Mesendoderm (in vitro differentiated cells): ENCODE measurements at regions not wholly inside any gene's neighbourhood (a gene's known extent, or its start where the extent isn't known, plus 50 kb on each side); places are given as distances from the start of the nearest gene placed in this dataset.

Experiments
- DNase-seq: peaks from one replicate; pipeline ENCODE4 v3.0.0; 2013
- H2AK5ac ChIP-seq: 2 replicates; pipeline ENCODE4 v1.6.1; 2013; ENCODE audit warnings: low read length, inconsistent platforms
- H2BK120ac ChIP-seq: 2 replicates; pipeline ENCODE4 v1.6.1; 2013; ENCODE audit warnings: low read depth, mild to moderate bottlenecking, low read length, moderate library complexity, mixed read lengths
- H2BK15ac ChIP-seq: replicated peaks from 2 replicates; pipeline ENCODE4 v1.6.1; 2013; ENCODE audit warnings: low read depth, mild to moderate bottlenecking, moderate library complexity
- H2BK5ac ChIP-seq: 2 replicates; pipeline ENCODE4 v1.6.1; 2013; ENCODE audit warnings: low read length, inconsistent platforms
- H3K18ac ChIP-seq: 2 replicates; pipeline ENCODE4 v1.6.1; 2013; ENCODE audit warnings: mild to moderate bottlenecking, low read length, mixed read lengths
- H3K23ac ChIP-seq: one replicate; pipeline ENCODE4 v1.6.1; 2013; ENCODE audit warnings: low read length
- H3K27ac ChIP-seq: 2 replicates; pipeline ENCODE4 v1.5.1; 2013; ENCODE audit warnings: low read depth, mild to moderate bottlenecking, inconsistent platforms, low read length, moderate library complexity
- H3K27me3 ChIP-seq: 2 replicates; pipeline ENCODE4 v1.6.1; 2013; ENCODE audit warnings: low read length, control low read depth, mild to moderate bottlenecking, inconsistent platforms; ENCODE audit not compliant: insufficient read depth, poor library complexity
- H3K36me3 ChIP-seq: 2 replicates; pipeline ENCODE4 v1.6.1; 2013; ENCODE audit warnings: low read length, inconsistent platforms; ENCODE audit not compliant: control insufficient read depth, insufficient read depth
- H3K4ac ChIP-seq: one replicate; pipeline ENCODE4 v1.6.1; 2013; ENCODE audit warnings: low read depth, mild to moderate bottlenecking, low read length, moderate library complexity
- H3K4me1 ChIP-seq: 2 replicates; pipeline ENCODE4 v1.6.1; 2013; ENCODE audit warnings: low read depth, low read length, inconsistent platforms; ENCODE audit not compliant: control insufficient read depth
- H3K4me2 ChIP-seq: 2 replicates; pipeline ENCODE4 v1.6.1; 2013; ENCODE audit warnings: low read length
- H3K4me3 ChIP-seq: 2 replicates; pipeline ENCODE4 v1.5.1; 2013; ENCODE audit warnings: mild to moderate bottlenecking, low read length
- H3K56ac ChIP-seq: one replicate; pipeline ENCODE4 v1.6.1; 2013; ENCODE audit warnings: low read length
- H3K79me1 ChIP-seq: 2 replicates; pipeline ENCODE4 v1.6.1; 2013; ENCODE audit warnings: low read length, inconsistent platforms
- H3K79me2 ChIP-seq: 2 replicates; pipeline ENCODE4 v1.6.1; 2013; ENCODE audit warnings: mild to moderate bottlenecking, low read length; ENCODE audit not compliant: control insufficient read depth, insufficient read depth
- H3K9ac ChIP-seq: 2 replicates; pipeline ENCODE4 v1.6.1; 2013; ENCODE audit warnings: low read length, inconsistent platforms
- H4K5ac ChIP-seq: one replicate; pipeline ENCODE4 v1.6.1; 2013; ENCODE audit warnings: low read length
- H4K8ac ChIP-seq: one replicate; pipeline ENCODE4 v1.6.1; 2013; ENCODE audit warnings: low read depth, mild to moderate bottlenecking, control low read depth, low read length, moderate library complexity
- WGBS: extraction: QIAGEN DNeasy Blood & Tissue Kit; methylation state at CpG from one replicate; pipeline ENCODE4 v1.1.7; 2013; ENCODE audit warnings: low lambda C conversion rate, missing lambda C conversion rate; ENCODE audit not compliant: insufficient coverage; ENCODE audit errors: extremely low coverage; 5-methylcytosine and 5-hydroxymethylcytosine counted together

DNA sequence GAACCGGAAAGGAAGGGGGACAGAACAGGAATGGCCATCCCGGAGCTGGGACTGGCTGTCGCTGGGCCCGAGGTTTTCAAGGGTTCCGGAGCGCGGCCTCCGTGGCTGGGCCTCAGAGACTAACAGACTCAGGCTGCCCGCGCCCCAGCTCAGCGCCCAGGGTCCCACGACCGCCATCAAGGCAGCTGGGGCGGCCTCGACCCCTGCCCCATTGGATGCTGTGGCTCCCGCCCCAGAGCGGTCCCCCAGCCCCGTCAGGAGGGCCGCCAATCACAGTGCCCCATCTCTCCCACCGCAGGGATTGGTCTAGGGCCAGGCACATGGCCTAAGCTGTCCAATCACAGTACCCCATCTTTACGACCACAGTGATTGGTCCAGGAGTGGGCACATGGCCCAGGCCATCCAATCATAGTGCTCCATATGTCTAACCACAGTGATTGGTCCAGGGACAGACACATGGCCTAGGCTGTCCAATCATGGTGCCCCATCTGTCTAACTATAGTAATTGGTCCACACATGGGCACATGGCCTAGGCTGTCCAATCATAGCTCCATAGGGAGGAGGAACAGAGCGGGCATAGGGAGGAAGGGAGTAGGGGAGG, 105.3 kb upstream of the NKX1-1 start:
- Histone ChIP-seq H3K4me3 (no peak overlapping the region), H4K5ac (no peak overlapping the region), H3K4me1 (no peaks in the 10 kb centered on the region), H2BK5ac (no peak overlapping the region), H3K27ac (no peak overlapping the region), H2BK15ac (no peak overlapping the region), H3K4ac (no peak overlapping the region), H3K18ac (no peak overlapping the region), H3K9ac (no peak overlapping the region), H4K8ac (no peak overlapping the region), H2BK120ac (no peak overlapping the region), H3K79me2 (no peaks in the 10 kb centered on the region), H3K23ac (no peak overlapping the region), H3K79me1 (no peaks in the 10 kb centered on the region), H3K27me3 (no peaks in the 10 kb centered on the region), H2AK5ac (no peak overlapping the region), H3K56ac (no peak overlapping the region), H3K36me3 (no peaks in the 10 kb centered on the region), H3K4me2 (no peak overlapping the region)
- peak; percentile 79 for DNase-seq
- WGBS: no CpG with 5 or more reads among the region's 22 CpGs

DNA sequence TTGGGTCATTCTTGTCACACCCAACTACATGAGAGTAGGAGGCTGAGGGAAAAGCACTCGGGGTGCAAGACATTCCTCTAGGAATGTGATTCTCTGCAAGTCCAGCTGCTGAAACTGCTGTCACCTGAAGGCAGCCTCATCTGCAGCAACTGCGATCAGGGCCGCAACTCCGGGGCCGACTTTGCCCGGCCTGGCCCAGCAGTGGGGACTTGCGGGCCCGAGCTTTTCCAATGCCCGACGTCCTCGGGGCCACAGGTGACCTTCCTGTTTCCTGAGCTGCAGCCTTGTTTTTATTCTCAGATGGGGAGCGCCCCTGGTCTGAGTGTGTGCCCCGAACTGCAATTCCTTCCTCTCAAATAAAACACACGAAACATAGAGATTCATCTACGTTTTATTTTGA, 104.7 kb upstream of the NKX1-1 start:
- WGBS: no CpG with 5 or more reads among the region's 15 CpGs
- Histone ChIP-seq H3K23ac (no peak overlapping the region), H2BK15ac (no peak overlapping the region), H3K4me2 (no peak overlapping the region), H2AK5ac (no peak overlapping the region), H3K4ac (no peak overlapping the region), H2BK5ac (no peak overlapping the region), H3K79me2 (no peaks in the 10 kb centered on the region), H3K9ac (no peak overlapping the region), H3K36me3 (no peaks in the 10 kb centered on the region), H4K8ac (no peak overlapping the region), H3K27ac (no peak overlapping the region), H3K18ac (no peak overlapping the region), H3K56ac (no peak overlapping the region), H3K79me1 (no peaks in the 10 kb centered on the region), H3K4me3 (no peak overlapping the region), H3K4me1 (no peaks in the 10 kb centered on the region), H3K27me3 (no peaks in the 10 kb centered on the region), H4K5ac (no peak overlapping the region), H2BK120ac (no peak overlapping the region)
- DNase-seq: no peak

DNA sequence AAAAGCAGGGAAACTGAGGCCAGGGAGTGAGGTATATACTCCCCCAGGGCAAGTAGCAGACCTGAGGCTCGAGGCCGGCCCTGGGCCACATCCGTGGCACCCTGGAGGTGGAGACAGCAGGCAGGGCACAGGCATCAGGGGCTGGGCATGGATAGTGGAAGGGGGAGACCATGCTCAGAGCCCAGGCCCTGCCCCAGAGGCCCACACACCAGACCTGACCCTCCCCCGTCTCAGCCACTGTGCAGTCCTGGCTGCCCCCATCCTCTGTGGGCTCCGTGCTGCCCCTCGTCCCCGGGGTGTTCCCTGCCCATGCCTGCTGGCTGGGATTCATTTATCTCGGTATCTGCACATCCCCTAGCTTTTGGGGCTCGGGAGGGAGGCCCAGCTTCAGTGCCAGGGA, 103.1 kb upstream of the NKX1-1 start:
- H2BK120ac ChIP-seq: no peak overlapping the region
- H3K4ac ChIP-seq: no peak overlapping the region
- no peaks in the 10 kb centered on the region for H3K27me3 ChIP-seq
- no peaks in the 10 kb centered on the region for H3K4me1 ChIP-seq
- no peaks in the 10 kb centered on the region for H3K79me2 ChIP-seq
- no peak overlapping the region for H3K27ac ChIP-seq
- H3K9ac ChIP-seq: no peak overlapping the region
- H3K4me2 ChIP-seq: no peak overlapping the region
- no peak overlapping the region for H2AK5ac ChIP-seq
- H3K36me3 ChIP-seq: no peaks in the 10 kb centered on the region
- no peak overlapping the region for H4K8ac ChIP-seq
- H2BK5ac ChIP-seq: no peak overlapping the region
- no peak overlapping the region for H3K4me3 ChIP-seq
- H3K23ac ChIP-seq: no peak overlapping the region
- no peak overlapping the region for H3K18ac ChIP-seq
- DNase-seq: no peak
- no peak overlapping the region for H2BK15ac ChIP-seq
- no peak overlapping the region for H4K5ac ChIP-seq
- no peaks in the 10 kb centered on the region for H3K79me1 ChIP-seq
- no CpG with 5 or more reads among the region's 9 CpGs for WGBS
- H3K56ac ChIP-seq: no peak overlapping the region

GRCh38 chr4:1508161-1509160, 102.2 kb upstream of the NKX1-1 start:
- no peak overlapping the region for H2BK120ac ChIP-seq
- no peak overlapping the region for H3K56ac ChIP-seq
- H3K79me1 ChIP-seq: no peaks in the 10 kb centered on the region
- no peaks in the 10 kb centered on the region for H3K4me1 ChIP-seq
- no peaks in the 10 kb centered on the region for H3K27me3 ChIP-seq
- H3K36me3 ChIP-seq: no peaks in the 10 kb centered on the region
- WGBS: no CpG with 5 or more reads among the region's 26 CpGs
- H2BK15ac ChIP-seq: no peak overlapping the region
- H3K4ac ChIP-seq: no peak overlapping the region
- no peak overlapping the region for H3K9ac ChIP-seq
- no peak for DNase-seq
- no peak overlapping the region for H3K4me2 ChIP-seq
- no peak overlapping the region for H3K4me3 ChIP-seq
- H3K27ac ChIP-seq: no peak overlapping the region
- no peaks in the 10 kb centered on the region for H3K79me2 ChIP-seq
- H4K8ac ChIP-seq: no peak overlapping the region
- no peak overlapping the region for H2BK5ac ChIP-seq
- H3K18ac ChIP-seq: no peak overlapping the region
- H2AK5ac ChIP-seq: no peak overlapping the region
- no peak overlapping the region for H3K23ac ChIP-seq
- no peak overlapping the region for H4K5ac ChIP-seq

GRCh38 chr4:1506956-1507721, 100.9 kb upstream of the NKX1-1 start:
- H3K23ac ChIP-seq: no peak overlapping the region
- no CpG with 5 or more reads among the region's 13 CpGs for WGBS
- no peak overlapping the region for H3K4ac ChIP-seq
- H3K79me2 ChIP-seq: no peaks in the 10 kb centered on the region
- no peak overlapping the region for H2BK15ac ChIP-seq
- no peak overlapping the region for H3K18ac ChIP-seq
- H2BK120ac ChIP-seq: no peak overlapping the region
- no peak overlapping the region for H3K27ac ChIP-seq
- H4K5ac ChIP-seq: no peak overlapping the region
- H3K27me3 ChIP-seq: no peaks in the 10 kb centered on the region
- H4K8ac ChIP-seq: no peak overlapping the region
- no peak for DNase-seq
- no peak overlapping the region for H3K9ac ChIP-seq
- no peak overlapping the region for H2BK5ac ChIP-seq
- no peak overlapping the region for H3K4me3 ChIP-seq
- H3K36me3 ChIP-seq: no peaks in the 10 kb centered on the region
- H3K4me1 ChIP-seq: no peaks in the 10 kb centered on the region
- no peak overlapping the region for H3K56ac ChIP-seq
- H2AK5ac ChIP-seq: no peak overlapping the region
- no peak overlapping the region for H3K4me2 ChIP-seq
- no peaks in the 10 kb centered on the region for H3K79me1 ChIP-seq
